Stomach (tissue), 8 donors: ENCODE measurements at regions not wholly inside any gene's neighbourhood (a gene's known extent, or its start where the extent isn't known, plus 50 kb on each side); places are given as distances from the start of the nearest gene placed in this dataset.

Experiments used
- DNase-seq, 2 donors: peaks; one replicate each; pipeline versions ENCODE4 v3.0.0 to v3.0.0-alpha.2; 2013 to 2019
- H3K27ac ChIP-seq, 5 donors: fragments of 200-600 bp in 4 of 5; sonication (generic) in 4 of 5; one replicate each; pipeline ENCODE4 v1.5.1; 2013 to 2019; ENCODE audit warnings: mild to moderate bottlenecking in 1 of 5, moderate library complexity in 1 of 5
- H3K27me3 ChIP-seq, 3 donors: fragments of 200-600 bp; sonication (generic); one replicate each; pipeline ENCODE4 v1.5.1; 2017 to 2019; ENCODE audit warnings: mixed run types in 1 of 3
- H3K36me3 ChIP-seq, 4 donors: fragments of 200-600 bp; sonication (generic); 1 replicate in 3 of 4; 2 replicates in 1 of 4; pipeline ENCODE4 v1.5.1; 2016 to 2019
- H3K4me1 ChIP-seq, 4 donors: fragments of 200-600 bp; sonication (generic); one replicate each; pipeline ENCODE4 v1.5.1; 2016 to 2019
- H3K4me3 ChIP-seq, 4 donors: fragments of 200-600 bp; sonication (generic) in 3 of 4; one replicate each; pipeline ENCODE4 v1.5.1; 2016 to 2019; ENCODE audit warnings: mild to moderate bottlenecking in 1 of 4
- H3K9me3 ChIP-seq, 4 donors: fragments of 200-600 bp; sonication (generic); one replicate each; pipeline ENCODE4 v1.5.1; 2016 to 2019
- EP300 ChIP-seq: sonication (generic); formaldehyde crosslinking; IDR thresholded peaks from one replicate; pipeline ENCODE4 v1.6.1; 2017; ENCODE audit warnings: antibody characterized with exemption
- POLR2A ChIP-seq, 4 donors: fragments of 450-650 bp; IDR thresholded peaks; one replicate each; pipeline ENCODE4 v1.6.1; 2016; ENCODE audit warnings: antibody characterized with exemption in 4 of 4, control low read depth in 2 of 4, mild to moderate bottlenecking in 1 of 4, moderate library complexity in 1 of 4
- POLR2AphosphoS5 ChIP-seq, 3 donors: sonication (generic); formaldehyde crosslinking; IDR thresholded peaks; one replicate each; pipeline ENCODE4 v1.6.1; 2016; ENCODE audit warnings: antibody characterized with exemption in 3 of 3
- WGBS, 5 donors: extraction: QIAGEN DNeasy Blood & Tissue Kit in 3 of 5; methylation state at CpG; one replicate each; pipeline versions ENCODE4 v1.1.5 to v1.1.7; 2013 to 2018; 5-methylcytosine and 5-hydroxymethylcytosine counted together
- intact Hi-C: fragments of 100-400 bp; cut with DNase I; formaldehyde crosslinking; loops from one replicate; pipeline ENCODE4 v1.15.1; 2023; ENCODE audit warnings: low total_unique reads
- TF ChIP-seq, protein P1 (sequence below), 7 experiments: fragments of 450-650 bp in 4 of 7; fragments of 200-600 bp in 3 of 7; sonication (generic) in 3 of 7; IDR thresholded peaks; one replicate each; pipeline ENCODE4 v1.5.1; 2016 to 2019; ENCODE audit warnings: antibody characterized with exemption in 7 of 7, control low read depth in 2 of 7, mild to moderate bottlenecking in 1 of 7
- donor health status: healthy with polysubstance abuse.
- donor health status: Bipolar disorder and iron deficiency.
- donor health status: healthy.

DNA sequence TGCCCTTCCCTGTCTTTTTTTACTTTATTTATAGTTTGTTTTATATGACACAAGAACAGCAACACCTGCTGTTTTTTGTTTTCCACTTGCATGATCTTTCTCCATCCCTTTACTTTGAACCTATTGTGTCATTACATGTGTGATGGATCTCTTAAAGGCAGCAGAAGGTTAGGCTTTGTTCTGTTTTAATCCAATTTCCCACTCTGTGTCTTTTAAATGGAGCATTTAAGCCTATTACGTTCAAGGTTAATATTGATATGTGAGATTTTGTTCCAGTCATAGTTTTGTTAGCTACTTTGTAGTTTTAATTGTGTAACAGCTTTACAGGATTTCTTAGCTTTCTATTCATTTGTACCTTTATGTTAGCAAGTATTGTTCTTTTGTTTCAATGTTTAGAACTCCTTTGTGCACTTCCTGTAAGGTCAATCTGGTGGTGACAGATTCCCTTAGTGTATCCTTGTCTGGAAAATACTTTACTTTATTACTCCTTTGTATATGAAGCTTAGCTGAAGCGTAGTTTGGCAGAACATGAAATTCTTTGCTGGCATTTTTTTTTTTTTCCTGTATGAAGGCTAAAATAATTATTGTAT, 1443.0 kb upstream of the LRRTM1 start:
- H3K36me3 ChIP-seq, result no peaks in the 10 kb centered on the region
- no peaks in the 10 kb centered on the region for H3K4me1 ChIP-seq
- H3K9me3 ChIP-seq, result peaks cover 0 to 9% (median 4%) of the 10 kb centered on the region in 4 donors
- intact Hi-C loops, result no loop called here
- H3K27me3 ChIP-seq, result no peaks in the 10 kb centered on the region
- WGBS, 5 donors, result 74 to 86% (median 79%) methylated on average over 2 of the region's 2 CpGs
- no peak overlapping the region for H3K27ac ChIP-seq
- TF ChIP-seq, protein P1, sequence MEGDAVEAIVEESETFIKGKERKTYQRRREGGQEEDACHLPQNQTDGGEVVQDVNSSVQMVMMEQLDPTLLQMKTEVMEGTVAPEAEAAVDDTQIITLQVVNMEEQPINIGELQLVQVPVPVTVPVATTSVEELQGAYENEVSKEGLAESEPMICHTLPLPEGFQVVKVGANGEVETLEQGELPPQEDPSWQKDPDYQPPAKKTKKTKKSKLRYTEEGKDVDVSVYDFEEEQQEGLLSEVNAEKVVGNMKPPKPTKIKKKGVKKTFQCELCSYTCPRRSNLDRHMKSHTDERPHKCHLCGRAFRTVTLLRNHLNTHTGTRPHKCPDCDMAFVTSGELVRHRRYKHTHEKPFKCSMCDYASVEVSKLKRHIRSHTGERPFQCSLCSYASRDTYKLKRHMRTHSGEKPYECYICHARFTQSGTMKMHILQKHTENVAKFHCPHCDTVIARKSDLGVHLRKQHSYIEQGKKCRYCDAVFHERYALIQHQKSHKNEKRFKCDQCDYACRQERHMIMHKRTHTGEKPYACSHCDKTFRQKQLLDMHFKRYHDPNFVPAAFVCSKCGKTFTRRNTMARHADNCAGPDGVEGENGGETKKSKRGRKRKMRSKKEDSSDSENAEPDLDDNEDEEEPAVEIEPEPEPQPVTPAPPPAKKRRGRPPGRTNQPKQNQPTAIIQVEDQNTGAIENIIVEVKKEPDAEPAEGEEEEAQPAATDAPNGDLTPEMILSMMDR (IDR thresholded peaks at IDR 0.05), result no peak
- no peak for TF ChIP-seq EP300
- no peak for TF ChIP-seq POLR2A (IDR thresholded peaks at IDR 0.05)
- TF ChIP-seq POLR2AphosphoS5 (IDR thresholded peaks at IDR 0.05), result no peak
- H3K4me3 ChIP-seq, result no peak overlapping the region
- DNase-seq, result no peak

DNA sequence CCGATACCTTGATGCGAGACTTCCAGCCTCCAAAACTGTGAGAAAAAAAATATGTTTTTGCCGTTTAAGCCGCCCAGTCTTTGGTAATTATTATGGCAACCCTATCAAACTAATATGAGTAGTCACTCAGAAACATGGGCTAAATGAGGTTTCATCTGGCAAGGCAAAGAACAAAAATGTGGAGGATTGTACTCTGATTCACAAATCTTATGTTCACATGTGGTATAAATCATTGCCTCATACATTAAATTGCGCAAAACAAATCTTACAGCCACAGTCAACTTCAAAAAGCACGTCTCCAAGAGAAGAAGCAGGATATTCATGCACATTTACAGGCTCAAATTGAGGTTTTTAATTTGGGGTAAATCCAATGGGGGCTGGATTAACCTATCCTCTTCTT, 1435.4 kb upstream of the LRRTM1 start:
- Histone ChIP-seq H3K36me3 (no peaks in the 10 kb centered on the region), H3K4me3 (no peak overlapping the region), H3K27me3 (no peaks in the 10 kb centered on the region), H3K27ac (no peak overlapping the region), H3K4me1 (no peaks in the 10 kb centered on the region), H3K9me3 (no peaks in the 10 kb centered on the region)
- no peak for DNase-seq
- TF ChIP-seq, protein P1 (IDR thresholded peaks at IDR 0.05), result no peak
- no peak for TF ChIP-seq POLR2AphosphoS5 (IDR thresholded peaks at IDR 0.05)
- TF ChIP-seq EP300, result no peak
- no peak for TF ChIP-seq POLR2A (IDR thresholded peaks at IDR 0.05)
- 91 to 97% (median 94%) methylated on average over 6 of the region's 6 CpGs for WGBS, 5 donors
- intact Hi-C loops, result no loop called here

DNA sequence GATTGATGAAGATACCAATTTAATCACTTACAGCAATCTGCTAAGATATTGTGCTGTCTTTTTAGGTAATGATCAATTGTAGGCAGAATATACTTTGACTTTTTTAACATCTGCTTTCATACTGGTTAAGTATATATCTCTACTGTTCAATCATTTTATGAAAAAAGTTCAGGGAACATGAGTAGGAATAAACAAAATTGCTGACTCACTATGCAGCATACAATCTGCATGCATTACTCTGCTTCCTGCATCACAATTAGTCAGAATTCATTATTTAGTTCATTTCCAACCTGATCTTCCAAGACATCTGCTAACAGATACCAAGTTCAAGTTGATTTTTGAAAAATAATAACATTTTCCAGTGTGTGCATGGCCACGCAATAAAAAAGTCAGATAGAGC, 1430.4 kb upstream of the LRRTM1 start:
- Histone ChIP-seq H3K9me3 (no peaks in the 10 kb centered on the region), H3K27ac (no peak overlapping the region), H3K4me1 (peaks cover 0 to 5% (median 0%) of the 10 kb centered on the region in 4 donors), H3K27me3 (no peaks in the 10 kb centered on the region), H3K4me3 (no peak overlapping the region), H3K36me3 (no peaks in the 10 kb centered on the region)
- TF ChIP-seq, protein P1 (IDR thresholded peaks at IDR 0.05), result no peak
- TF ChIP-seq EP300 (no peak), POLR2AphosphoS5 (IDR thresholded peaks at IDR 0.05) (no peak), POLR2A (IDR thresholded peaks at IDR 0.05) (no peak)
- intact Hi-C loops, result no loop called here
- no peak for DNase-seq
- WGBS, 5 donors, result 76 to 90% (median 82%) methylated on average over 1 of the region's 1 CpG

DNA sequence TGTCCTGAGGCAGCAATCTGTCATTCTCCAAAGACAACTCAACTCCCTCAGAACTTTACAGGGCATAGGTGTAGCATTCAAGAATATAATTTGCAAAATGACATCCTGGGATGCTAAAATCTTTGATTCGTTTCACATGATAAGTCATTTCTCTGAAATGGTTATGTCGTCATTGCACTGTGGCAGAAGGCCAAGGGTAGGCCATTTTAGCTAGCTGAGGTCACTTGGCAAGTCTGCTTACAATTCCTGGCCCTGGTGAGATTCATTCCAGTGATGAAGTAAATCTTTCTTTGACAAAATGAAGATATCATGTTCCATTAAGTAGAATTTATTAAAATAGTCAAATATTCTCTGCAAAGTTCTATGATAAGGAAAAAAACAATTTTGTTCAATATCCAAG, 1410.3 kb upstream of the LRRTM1 start:
- Histone ChIP-seq H3K9me3 (peaks cover 0 to 6% (median 2%) of the 10 kb centered on the region in 4 donors), H3K27ac (no peak overlapping the region), H3K4me1 (no peaks in the 10 kb centered on the region), H3K27me3 (no peaks in the 10 kb centered on the region), H3K4me3 (no peak overlapping the region), H3K36me3 (no peaks in the 10 kb centered on the region)
- peak in 1 of 2 donors; percentile 1 for DNase-seq
- WGBS, 5 donors, result 44 to 76% (median 68%) methylated on average over 2 of the region's 2 CpGs
- TF ChIP-seq, protein P1 (IDR thresholded peaks at IDR 0.05), result no peak
- no peak for TF ChIP-seq EP300
- TF ChIP-seq POLR2A (IDR thresholded peaks at IDR 0.05), result no peak
- TF ChIP-seq POLR2AphosphoS5 (IDR thresholded peaks at IDR 0.05), result no peak
- intact Hi-C loops, result no loop called here
